K562 (cell line): ENCODE measurements at regions not wholly inside any gene's neighbourhood (a gene's known extent, or its start where the extent isn't known, plus 50 kb on each side); places are given as distances from the start of the nearest gene placed in this dataset.
A peak's percentile ranks its signal among the peaks of the same experiment; 100 is the strongest.

Experiments
- ATF1 ChIP-seq, 2 experiments: fragments of 450-650 bp in 1 of 2; IDR thresholded peaks; 2 replicates each; pipeline ENCODE4 v1.6.1; 2016; ENCODE audit warnings: missing compliant biosample characterization in 1 of 2, missing genetic modification characterization in 1 of 2
- CHAMP1 ChIP-seq: fragments of 450-650 bp; IDR thresholded peaks from 2 replicates; pipeline ENCODE4 v1.6.1; 2016; ENCODE audit warnings: mild to moderate bottlenecking
- E2F6 ChIP-seq, 2 experiments: IDR thresholded peaks; 2 replicates each; pipeline ENCODE4 v1.6.1; 2011; ENCODE audit warnings: borderline replicate concordance in 1 of 2, control low read depth in 1 of 2, low read depth in 1 of 2, low read length in 1 of 2, mild to moderate bottlenecking in 1 of 2, mixed read lengths in 1 of 2, moderate library complexity in 1 of 2; ENCODE audit not compliant: insufficient read depth in 1 of 2, insufficient read length in 1 of 2, poor library complexity in 1 of 2, severe bottlenecking in 1 of 2; ENCODE audit errors: extremely low read depth in 1 of 2
- EP400 ChIP-seq: fragments of 450-650 bp; IDR thresholded peaks from 2 replicates; pipeline ENCODE4 v1.6.1; 2017; ENCODE audit warnings: antibody characterized with exemption, mild to moderate bottlenecking, moderate library complexity
- KDM4B ChIP-seq, 2 experiments: fragments of 450-650 bp in 1 of 2; sonication (generic) in 1 of 2; IDR thresholded peaks; 2 replicates each; pipeline ENCODE4 v1.6.1; 2016 to 2017; ENCODE audit warnings: borderline replicate concordance in 2 of 2, antibody characterized with exemption in 1 of 2, low read depth in 1 of 2, mild to moderate bottlenecking in 1 of 2
- LARP7 ChIP-seq: fragments of 450-650 bp; IDR thresholded peaks from 2 replicates; pipeline ENCODE4 v1.6.1; 2016
- MLLT1 ChIP-seq, 2 experiments: fragments of 450-650 bp; IDR thresholded peaks; 2 replicates each; pipeline ENCODE4 v1.6.1; 2016
- MTA1 ChIP-seq: fragments of 450-650 bp; IDR thresholded peaks from 2 replicates; pipeline ENCODE4 v1.6.1; 2017; ENCODE audit warnings: borderline replicate concordance
- POLR2B ChIP-seq: fragments of 450-650 bp; IDR thresholded peaks from 2 replicates; pipeline ENCODE4 v1.6.1; 2018; ENCODE audit warnings: low read depth; ENCODE audit not compliant: partially characterized antibody
- RB1 ChIP-seq: fragments of 450-650 bp; IDR thresholded peaks from 2 replicates; pipeline ENCODE4 v1.6.1; 2017; ENCODE audit warnings: low read depth, mild to moderate bottlenecking
- ZMIZ1 ChIP-seq, 2 experiments: fragments of 150-350 bp in 1 of 2; IDR thresholded peaks; 2 replicates each; pipeline ENCODE4 v1.6.1; 2012 to 2016; ENCODE audit warnings: low read depth in 2 of 2, low read length in 2 of 2, mild to moderate bottlenecking in 1 of 2, moderate library complexity in 1 of 2
- TF ChIP-seq, protein P1 (sequence below): fragments of 450-650 bp; IDR thresholded peaks from 2 replicates; pipeline ENCODE4 v1.6.1; 2018; ENCODE audit not compliant: partially characterized antibody

DNA sequence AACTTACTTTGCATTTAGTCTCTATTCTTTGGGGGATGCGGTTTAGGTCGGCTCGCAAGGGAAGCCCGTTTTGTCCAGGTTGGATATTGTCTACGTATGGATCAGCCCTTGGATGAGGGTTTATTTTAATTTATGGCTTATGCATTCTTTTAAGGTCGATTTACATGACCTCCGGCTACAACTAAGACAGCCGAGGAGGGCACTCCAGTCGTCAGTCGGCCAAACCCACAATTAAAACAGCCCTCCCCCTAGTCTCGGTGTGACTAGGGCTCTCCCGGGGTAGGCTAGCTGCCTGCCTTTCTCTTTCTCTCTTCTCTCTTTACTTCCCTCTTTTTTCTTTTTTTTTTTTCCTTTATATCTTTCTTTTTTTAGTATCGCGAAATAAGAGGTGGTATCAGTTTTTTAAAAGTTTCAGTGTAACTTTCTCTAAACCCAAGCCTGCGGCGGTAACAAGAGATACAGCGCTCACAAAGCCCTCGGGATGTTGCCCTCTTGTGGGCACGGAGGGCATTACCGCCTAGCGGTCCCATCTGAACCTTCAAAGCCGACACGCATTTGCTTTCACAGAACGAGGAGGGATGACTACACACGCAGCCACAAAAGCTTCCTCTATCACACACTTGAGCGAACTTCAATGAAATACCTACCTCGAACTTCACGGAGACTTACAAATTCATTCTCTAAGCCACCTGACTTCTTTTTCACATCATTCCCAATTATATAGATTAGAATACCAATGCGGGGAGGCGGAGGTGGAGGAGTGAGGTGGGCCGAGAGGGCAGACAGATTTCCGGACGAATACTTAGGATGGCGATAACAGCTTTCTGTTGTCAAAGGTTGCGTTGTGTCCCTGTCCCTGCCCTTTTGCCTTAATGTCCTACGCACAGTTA, 132.3 kb upstream of the C11orf58 start (continued):
- TF ChIP-seq CHAMP1: peak; percentile 48
- TF ChIP-seq ZMIZ1 (IDR thresholded peaks at IDR 0.05; ENCODE audit: low read depth in 2 of 2, low read length in 2 of 2): 0 out of 4 replicates have a peak, but pooled peaks of 1 of the 2 experiments have one; percentile 23
- TF ChIP-seq RB1: peak; percentile 45; the same call in 1 of the 2 replicates
- TF ChIP-seq E2F6 (IDR thresholded peaks at IDR 0.05; ENCODE audit: borderline replicate concordance in 1 of 2, extremely low read depth in 1 of 2, insufficient read depth in 1 of 2, insufficient read length in 1 of 2, low read depth in 1 of 2, low read length in 1 of 2, poor library complexity in 1 of 2, severe bottlenecking in 1 of 2): peak in 1 of 2 experiments; percentile 63
- TF ChIP-seq, protein P1, sequence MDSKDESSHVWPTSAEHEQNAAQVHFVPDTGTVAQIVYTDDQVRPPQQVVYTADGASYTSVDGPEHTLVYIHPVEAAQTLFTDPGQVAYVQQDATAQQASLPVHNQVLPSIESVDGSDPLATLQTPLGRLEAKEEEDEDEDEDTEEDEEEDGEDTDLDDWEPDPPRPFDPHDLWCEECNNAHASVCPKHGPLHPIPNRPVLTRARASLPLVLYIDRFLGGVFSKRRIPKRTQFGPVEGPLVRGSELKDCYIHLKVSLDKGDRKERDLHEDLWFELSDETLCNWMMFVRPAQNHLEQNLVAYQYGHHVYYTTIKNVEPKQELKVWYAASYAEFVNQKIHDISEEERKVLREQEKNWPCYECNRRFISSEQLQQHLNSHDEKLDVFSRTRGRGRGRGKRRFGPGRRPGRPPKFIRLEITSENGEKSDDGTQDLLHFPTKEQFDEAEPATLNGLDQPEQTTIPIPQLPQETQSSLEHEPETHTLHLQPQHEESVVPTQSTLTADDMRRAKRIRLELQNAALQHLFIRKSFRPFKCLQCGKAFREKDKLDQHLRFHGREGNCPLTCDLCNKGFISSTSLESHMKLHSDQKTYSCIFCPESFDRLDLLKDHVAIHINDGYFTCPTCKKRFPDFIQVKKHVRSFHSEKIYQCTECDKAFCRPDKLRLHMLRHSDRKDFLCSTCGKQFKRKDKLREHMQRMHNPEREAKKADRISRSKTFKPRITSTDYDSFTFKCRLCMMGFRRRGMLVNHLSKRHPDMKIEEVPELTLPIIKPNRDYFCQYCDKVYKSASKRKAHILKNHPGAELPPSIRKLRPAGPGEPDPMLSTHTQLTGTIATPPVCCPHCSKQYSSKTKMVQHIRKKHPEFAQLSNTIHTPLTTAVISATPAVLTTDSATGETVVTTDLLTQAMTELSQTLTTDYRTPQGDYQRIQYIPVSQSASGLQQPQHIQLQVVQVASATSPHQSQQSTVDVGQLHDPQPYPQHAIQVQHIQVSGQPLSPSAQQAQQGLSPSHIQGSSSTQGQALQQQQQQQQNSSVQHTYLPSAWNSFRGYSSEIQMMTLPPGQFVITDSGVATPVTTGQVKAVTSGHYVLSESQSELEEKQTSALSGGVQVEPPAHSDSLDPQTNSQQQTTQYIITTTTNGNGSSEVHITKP: peak; percentile 75
- TF ChIP-seq MLLT1 (IDR thresholded peaks at IDR 0.05): peak in 1 of 2 experiments; percentile 59; a peak in 1 of 4 replicates
- peak; percentile 86; the same call in 1 of the 2 replicates for TF ChIP-seq LARP7
- TF ChIP-seq EP400: peak; percentile 51; the same call in 1 of the 2 replicates
- no peak for TF ChIP-seq KDM4B (IDR thresholded peaks at IDR 0.05; ENCODE audit: borderline replicate concordance in 2 of 2, low read depth in 1 of 2)
- TF ChIP-seq ATF1 (CRISPR knock-in tag; IDR thresholded peaks at IDR 0.05): no peak
- TF ChIP-seq ATF1 (tag; IDR thresholded peaks at IDR 0.05): peak; percentile 53
- no peak for TF ChIP-seq POLR2B
- peak; percentile 51; the same call in 1 of the 2 replicates for TF ChIP-seq MTA1
